H9 (cell line): ENCODE measurements at regions not wholly inside any gene's neighbourhood (a gene's known extent, or its start where the extent isn't known, plus 50 kb on each side); places are given as distances from the start of the nearest gene placed in this dataset.

Source experiments
- DNase-seq: peaks from one replicate; pipeline ENCODE4 v3.0.0-alpha.2; 2017
- H2AFZ ChIP-seq: one replicate; pipeline ENCODE4 v1.6.1; 2013; ENCODE audit warnings: mild to moderate bottlenecking, low read length, control low read depth, moderate library complexity
- H2AK5ac ChIP-seq: 2 replicates; pipeline ENCODE4 v1.6.1; 2013; ENCODE audit warnings: low read length, control low read depth, mixed read lengths; ENCODE audit not compliant: insufficient read length
- H2BK120ac ChIP-seq: one replicate; pipeline ENCODE4 v1.6.1; 2013; ENCODE audit warnings: low read depth, mild to moderate bottlenecking, low read length, control low read depth, inconsistent platforms; ENCODE audit not compliant: poor library complexity, severe bottlenecking
- H2BK12ac ChIP-seq: 2 replicates; pipeline ENCODE4 v1.6.1; 2013; ENCODE audit warnings: low read length, control low read depth, mixed read lengths, low read depth; ENCODE audit not compliant: insufficient read length
- H2BK15ac ChIP-seq: 2 replicates; pipeline ENCODE4 v1.6.1; 2013; ENCODE audit warnings: low read depth, low read length, control low read depth
- H2BK20ac ChIP-seq: one replicate; pipeline ENCODE4 v1.6.1; 2013; ENCODE audit warnings: low read depth, mild to moderate bottlenecking, low read length, control low read depth, inconsistent platforms; ENCODE audit not compliant: poor library complexity, severe bottlenecking
- H2BK5ac ChIP-seq: 2 replicates; pipeline ENCODE4 v1.6.1; 2013; ENCODE audit warnings: low read length, control low read depth, mixed read lengths; ENCODE audit not compliant: insufficient read length
- H3K14ac ChIP-seq: 2 replicates; pipeline ENCODE4 v1.6.1; 2013; ENCODE audit warnings: low read length, control low read depth; ENCODE audit not compliant: insufficient read depth
- H3K18ac ChIP-seq: 2 replicates; pipeline ENCODE4 v1.6.1; 2013; ENCODE audit warnings: low read depth, mild to moderate bottlenecking, mixed read lengths, low read length, control low read depth; ENCODE audit not compliant: insufficient read length
- H3K23ac ChIP-seq: 2 replicates; pipeline ENCODE4 v1.6.1; 2013; ENCODE audit warnings: low read length, control low read depth, mixed read lengths, low read depth; ENCODE audit not compliant: insufficient read length
- H3K23me2 ChIP-seq: 2 replicates; pipeline ENCODE4 v1.6.1; 2013; ENCODE audit warnings: low read depth, mild to moderate bottlenecking, mixed read lengths, low read length, control low read depth; ENCODE audit not compliant: insufficient read length, poor library complexity, severe bottlenecking
- H3K27ac ChIP-seq: 2 replicates; pipeline ENCODE4 v1.5.1; 2013; ENCODE audit warnings: low read length, control low read depth, mixed read lengths, low read depth; ENCODE audit not compliant: insufficient read length
- H3K27me3 ChIP-seq: 2 replicates; pipeline ENCODE4 v1.6.1; 2013; ENCODE audit warnings: low read length, control low read depth, inconsistent platforms; ENCODE audit not compliant: insufficient read depth
- H3K4ac ChIP-seq: 2 replicates; pipeline ENCODE4 v1.6.1; 2013; ENCODE audit warnings: low read depth, mild to moderate bottlenecking, control low read depth, inconsistent platforms, low read length, moderate library complexity
- H3K4me1 ChIP-seq: 2 replicates; pipeline ENCODE4 v1.6.1; 2013; ENCODE audit warnings: low read length, control low read depth, inconsistent platforms; ENCODE audit not compliant: insufficient read depth
- H3K4me2 ChIP-seq: 2 replicates; pipeline ENCODE4 v1.6.1; 2013; ENCODE audit warnings: low read length, control low read depth, mixed read lengths; ENCODE audit not compliant: insufficient read length, insufficient read depth
- H3K56ac ChIP-seq: 2 replicates; pipeline ENCODE4 v1.6.1; 2013; ENCODE audit warnings: low read depth, mild to moderate bottlenecking, mixed read lengths, low read length, control low read depth; ENCODE audit not compliant: insufficient read length
- H3K79me1 ChIP-seq: 2 replicates; pipeline ENCODE4 v1.6.1; 2013; ENCODE audit warnings: low read depth, mild to moderate bottlenecking, moderate library complexity, low read length, control low read depth, inconsistent platforms; ENCODE audit not compliant: insufficient read depth, poor library complexity, severe bottlenecking
- H3K79me2 ChIP-seq: 2 replicates; pipeline ENCODE4 v1.6.1; 2013; ENCODE audit warnings: low read length, control low read depth, inconsistent platforms; ENCODE audit not compliant: insufficient read depth
- H3K9ac ChIP-seq: 2 replicates; pipeline ENCODE4 v1.6.1; 2013; ENCODE audit warnings: low read length, control low read depth, mixed read lengths; ENCODE audit not compliant: insufficient read length; ENCODE audit errors: extremely low read depth
- H3K9me3 ChIP-seq: one replicate; pipeline ENCODE4 v1.6.1; 2013; ENCODE audit warnings: low read depth, low read length, inconsistent platforms; ENCODE audit not compliant: control insufficient read depth
- H3T11ph ChIP-seq: one replicate; pipeline ENCODE4 v1.6.1; 2013; ENCODE audit warnings: mild to moderate bottlenecking, low read length, control low read depth, inconsistent platforms
- H4K20me1 ChIP-seq: one replicate; pipeline ENCODE4 v1.6.1; 2013; ENCODE audit not compliant: control insufficient read depth, insufficient read length, insufficient read depth
- H4K5ac ChIP-seq: 2 replicates; pipeline ENCODE4 v1.6.1; 2013; ENCODE audit warnings: low read depth, mild to moderate bottlenecking, mixed read lengths, low read length, control low read depth; ENCODE audit not compliant: insufficient read length
- H4K8ac ChIP-seq: replicated peaks from 2 replicates; pipeline ENCODE4 v1.6.1; 2013; ENCODE audit warnings: low read length, control low read depth, mixed read lengths, low read depth; ENCODE audit not compliant: insufficient read length
- H4K91ac ChIP-seq: 2 replicates; pipeline ENCODE4 v1.6.1; 2013; ENCODE audit warnings: low read depth, mild to moderate bottlenecking, moderate library complexity, mixed read lengths, low read length, control low read depth; ENCODE audit not compliant: insufficient read length
- H3K27ac Mint-ChIP-seq, 3 experiments: 2 replicates in 2 of 3; 3 replicates in 1 of 3; pipeline ENCODE4 v1.8.0; 2020 to 2021; ENCODE audit warnings: mixed read lengths in 3 of 3, mild to moderate bottlenecking in 1 of 3, moderate library complexity in 1 of 3
- H3K27me3 Mint-ChIP-seq: 2 replicates; pipeline ENCODE4 v1.8.0; 2021; ENCODE audit warnings: low read depth, mild to moderate bottlenecking, moderate library complexity, mixed read lengths
- H3K36me3 Mint-ChIP-seq, 3 experiments: 2 replicates in 2 of 3; 3 replicates in 1 of 3; pipeline ENCODE4 v1.8.0; 2020 to 2021; ENCODE audit warnings: low read depth in 3 of 3, mixed read lengths in 3 of 3; ENCODE audit not compliant: insufficient read depth in 1 of 3
- H3K4me1 Mint-ChIP-seq, 2 experiments: 2 replicates each; pipeline ENCODE4 v1.8.0; 2020; ENCODE audit warnings: mixed read lengths in 2 of 2
- H3K4me3 Mint-ChIP-seq, 2 experiments: 2 replicates in 1 of 2; 3 replicates in 1 of 2; pipeline ENCODE4 v1.8.0; 2020 to 2021; ENCODE audit warnings: mild to moderate bottlenecking in 2 of 2, mixed read lengths in 2 of 2, moderate library complexity in 1 of 2
- H3K9me3 Mint-ChIP-seq, 2 experiments: 2 replicates in 1 of 2; 3 replicates in 1 of 2; pipeline ENCODE4 v1.8.0; 2020; ENCODE audit warnings: mild to moderate bottlenecking in 2 of 2, mixed read lengths in 2 of 2, moderate library complexity in 1 of 2
- WGBS: extraction: QIAGEN DNeasy Blood & Tissue Kit; methylation state at CpG from one replicate; pipeline ENCODE4 v1.1.7; 2013; ENCODE audit warnings: missing lambda C conversion rate, low lambda C conversion rate, mixed read lengths; ENCODE audit not compliant: insufficient read length; ENCODE audit errors: extremely low coverage; 5-methylcytosine and 5-hydroxymethylcytosine counted together
- TF ChIP-seq, protein P1 (sequence below): fragments of 200-600 bp; sonication (generic); conservative IDR thresholded peaks from 3 replicates; pipeline ENCODE4 v1.8.0; 2021; ENCODE audit warnings: antibody characterized with exemption, mild to moderate bottlenecking

DNA sequence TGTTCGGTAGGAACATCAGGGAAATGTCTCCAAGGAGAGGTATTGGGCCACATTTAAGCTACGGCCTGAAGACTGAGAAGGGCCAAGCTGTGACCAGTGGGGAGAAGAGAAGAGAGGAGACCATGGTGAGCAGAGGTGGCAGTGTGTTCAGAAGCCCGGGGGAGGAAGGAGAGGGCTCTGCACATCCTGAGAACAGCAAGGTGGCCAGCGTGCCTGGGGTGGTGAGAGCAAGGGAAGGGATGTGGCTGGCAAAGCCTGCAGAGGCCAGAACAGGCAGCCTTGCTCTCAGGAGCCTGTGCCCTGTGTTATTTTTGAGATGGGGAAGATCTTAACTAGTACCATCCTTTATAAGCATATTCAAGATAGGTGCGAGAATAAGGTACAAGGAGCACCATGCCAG, 933.5 kb upstream of the EEF2KMT start:
- H3K23me2 ChIP-seq: no peaks in the 10 kb centered on the region
- no peaks in the 10 kb centered on the region for H3K79me2 ChIP-seq
- H3K9ac ChIP-seq: no peak overlapping the region
- Mint-ChIP-seq H3K9me3 (peaks cover 2 to 6% of the 10 kb centered on the region in 2 experiments; a peak in 2 of 5 replicates), H3K4me3 (no peak overlapping the region), H3K36me3 (peaks cover 0 to 4% (median 3%) of the 10 kb centered on the region in 3 experiments; a peak in 3 of 7 replicates), H3K4me1 (peaks cover 0 to 3% of the 10 kb centered on the region in 2 experiments; a peak in 1 of 4 replicates), H3K27me3 (peaks cover 4% of the 10 kb centered on the region), H3K27ac (no peak overlapping the region)
- H3K23ac ChIP-seq: no peak overlapping the region
- no peak overlapping the region for H2BK20ac ChIP-seq
- no peak overlapping the region for H2BK15ac ChIP-seq
- H2AK5ac ChIP-seq: no peak overlapping the region
- no peaks in the 10 kb centered on the region for H3K79me1 ChIP-seq
- no peak overlapping the region for H3K27ac ChIP-seq
- no CpG with 5 or more reads among the region's 5 CpGs for WGBS
- no peaks in the 10 kb centered on the region for H3K27me3 ChIP-seq
- H3K4me2 ChIP-seq: no peak overlapping the region
- no peak overlapping the region for H3T11ph ChIP-seq
- no peak overlapping the region for H4K5ac ChIP-seq
- H2BK5ac ChIP-seq: no peak overlapping the region
- H3K14ac ChIP-seq: no peak overlapping the region
- no peak overlapping the region for H3K56ac ChIP-seq
- no peak overlapping the region for H3K18ac ChIP-seq
- no peak overlapping the region for H2BK12ac ChIP-seq
- no peaks in the 10 kb centered on the region for H4K20me1 ChIP-seq
- H2BK120ac ChIP-seq: no peak overlapping the region
- no peak overlapping the region for H2AFZ ChIP-seq
- TF ChIP-seq, protein P1, sequence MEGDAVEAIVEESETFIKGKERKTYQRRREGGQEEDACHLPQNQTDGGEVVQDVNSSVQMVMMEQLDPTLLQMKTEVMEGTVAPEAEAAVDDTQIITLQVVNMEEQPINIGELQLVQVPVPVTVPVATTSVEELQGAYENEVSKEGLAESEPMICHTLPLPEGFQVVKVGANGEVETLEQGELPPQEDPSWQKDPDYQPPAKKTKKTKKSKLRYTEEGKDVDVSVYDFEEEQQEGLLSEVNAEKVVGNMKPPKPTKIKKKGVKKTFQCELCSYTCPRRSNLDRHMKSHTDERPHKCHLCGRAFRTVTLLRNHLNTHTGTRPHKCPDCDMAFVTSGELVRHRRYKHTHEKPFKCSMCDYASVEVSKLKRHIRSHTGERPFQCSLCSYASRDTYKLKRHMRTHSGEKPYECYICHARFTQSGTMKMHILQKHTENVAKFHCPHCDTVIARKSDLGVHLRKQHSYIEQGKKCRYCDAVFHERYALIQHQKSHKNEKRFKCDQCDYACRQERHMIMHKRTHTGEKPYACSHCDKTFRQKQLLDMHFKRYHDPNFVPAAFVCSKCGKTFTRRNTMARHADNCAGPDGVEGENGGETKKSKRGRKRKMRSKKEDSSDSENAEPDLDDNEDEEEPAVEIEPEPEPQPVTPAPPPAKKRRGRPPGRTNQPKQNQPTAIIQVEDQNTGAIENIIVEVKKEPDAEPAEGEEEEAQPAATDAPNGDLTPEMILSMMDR: no peak
- DNase-seq: no peak
- H4K91ac ChIP-seq: no peak overlapping the region
- no peak overlapping the region for H4K8ac ChIP-seq
- H3K4me1 ChIP-seq: no peaks in the 10 kb centered on the region
- no peaks in the 10 kb centered on the region for H3K9me3 ChIP-seq
- H3K4ac ChIP-seq: no peak overlapping the region
